ENCODE measurements at regions not wholly inside any gene's neighbourhood (a gene's known extent, or its start where the extent isn't known, plus 50 kb on each side); places are given as distances from the start of the nearest gene placed in this dataset.

- no peak for DNase-seq
- H3K4me1 ChIP-seq, result no peaks in the 10 kb centered on the region
- no peaks in the 10 kb centered on the region for H3K27me3 ChIP-seq
- in situ Hi-C loops (cut with MboI; ENCODE audit: low pct_ligation_motif_present in 1 of 4, low pct_unique_long_range_greater_than_20kb in 1 of 4, low sequenced_read_pairs in 3 of 4), result no loop called here
- H3K9me3 ChIP-seq, result no peaks in the 10 kb centered on the region
- no peak overlapping the region for H3K27ac ChIP-seq
- H3K4me3 ChIP-seq, result no peak overlapping the region
- TF ChIP-seq POLR2AphosphoS5 (IDR thresholded peaks at IDR 0.05), result no peak
- no peak for TF ChIP-seq EP300 (IDR thresholded peaks at IDR 0.05; ENCODE audit: low read depth)
- TF ChIP-seq CTCF (IDR thresholded peaks at IDR 0.05), result no peak
- no peak for TF ChIP-seq POLR2A (IDR thresholded peaks at IDR 0.05)
- no peaks in the 10 kb centered on the region for H3K36me3 ChIP-seq
- intact Hi-C loops (cut with DNase I; ENCODE audit: low total_unique reads), result no loop called here
- 83 to 98% methylated on average over 1 of the region's 1 CpG for WGBS, 2 donors (ENCODE audit: low coverage in 1 of 2)
Measured at GRCh38 chr12:89833337-89834252, 125.0 kb upstream of the ATP2B1 start.

DNA sequence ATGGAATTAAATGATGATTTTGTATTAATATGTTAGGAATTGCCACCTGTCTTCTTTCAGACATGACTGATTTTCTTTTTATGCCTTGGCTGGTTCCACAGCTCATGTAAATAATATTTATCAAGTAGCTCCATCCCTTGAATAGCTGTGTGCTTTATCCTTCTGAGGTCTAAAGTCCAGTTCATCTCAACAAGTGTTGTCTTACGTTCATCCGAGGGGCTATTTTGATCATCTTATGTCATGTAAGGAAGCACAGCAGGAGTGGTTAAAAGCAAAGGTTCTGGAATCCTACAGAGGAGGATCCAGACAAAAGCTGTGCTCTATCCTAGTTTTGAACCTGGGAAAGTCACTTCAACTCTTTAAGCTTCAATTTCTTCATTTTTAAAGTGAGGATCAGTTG is 123.7 kb upstream of the ATP2B1 start:
- TF ChIP-seq CTCF (IDR thresholded peaks at IDR 0.05) (no peak), POLR2A (IDR thresholded peaks at IDR 0.05) (no peak), EP300 (IDR thresholded peaks at IDR 0.05; ENCODE audit: low read depth) (no peak), POLR2AphosphoS5 (IDR thresholded peaks at IDR 0.05) (no peak)
- Histone ChIP-seq H3K4me1 (no peaks in the 10 kb centered on the region), H3K36me3 (no peaks in the 10 kb centered on the region), H3K4me3 (no peak overlapping the region), H3K27ac (no peak overlapping the region), H3K27me3 (no peaks in the 10 kb centered on the region), H3K9me3 (no peaks in the 10 kb centered on the region)
- in situ Hi-C loops (cut with MboI; ENCODE audit: low pct_ligation_motif_present in 1 of 4, low pct_unique_long_range_greater_than_20kb in 1 of 4, low sequenced_read_pairs in 3 of 4), result no loop called here
- intact Hi-C loops (cut with DNase I; ENCODE audit: low total_unique reads), result no loop called here
- 69 to 72% methylated on average over 2 of the region's 2 CpGs for WGBS, 2 donors (ENCODE audit: low coverage in 1 of 2)
- no peak for DNase-seq

DNA sequence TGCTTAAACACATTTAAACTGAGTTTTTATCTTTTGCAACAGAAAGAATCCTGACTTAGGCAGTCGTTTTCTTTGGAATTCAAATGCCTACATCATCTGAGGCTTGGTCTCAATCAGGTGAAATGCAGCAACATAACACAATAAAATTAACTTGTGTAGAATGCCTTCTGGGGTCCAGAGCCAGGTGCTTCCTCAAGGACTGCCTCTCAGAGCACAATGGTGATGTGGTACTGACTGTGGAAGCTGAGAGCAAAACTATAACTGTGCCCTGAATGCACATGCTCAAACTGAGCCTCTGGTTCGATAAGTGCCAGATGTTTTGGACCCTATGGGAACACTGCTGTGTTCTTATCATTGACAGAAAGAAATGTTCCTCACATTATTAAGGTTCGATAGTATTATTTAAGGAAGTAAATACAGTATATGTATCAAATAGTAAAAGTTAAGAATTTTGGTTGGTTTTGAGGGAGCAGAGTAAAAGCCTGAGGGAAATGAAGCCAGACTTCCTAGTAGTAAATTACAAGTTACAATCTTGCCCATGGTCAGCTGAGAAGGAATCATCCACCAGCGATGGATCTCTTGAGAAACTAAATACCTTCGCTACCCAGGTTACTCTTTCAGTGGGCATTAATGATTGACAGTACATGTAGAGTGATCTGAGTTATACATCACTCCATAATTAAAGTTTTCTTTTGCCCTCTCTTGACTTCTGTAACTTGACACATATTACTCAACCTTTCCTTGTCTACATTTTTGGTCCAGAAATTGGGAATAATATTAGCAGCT is 122.9 kb upstream of the ATP2B1 start:
- H3K9me3 ChIP-seq, result no peaks in the 10 kb centered on the region
- intact Hi-C loops (cut with DNase I; ENCODE audit: low total_unique reads) (no loop called here), in situ Hi-C loops (cut with MboI; ENCODE audit: low pct_ligation_motif_present in 1 of 4, low pct_unique_long_range_greater_than_20kb in 1 of 4, low sequenced_read_pairs in 3 of 4) (no loop called here)
- no peak overlapping the region for H3K4me3 ChIP-seq
- DNase-seq, result no peak
- no peak overlapping the region for H3K27ac ChIP-seq
- no peaks in the 10 kb centered on the region for H3K36me3 ChIP-seq
- no peaks in the 10 kb centered on the region for H3K4me1 ChIP-seq
- H3K27me3 ChIP-seq, result no peaks in the 10 kb centered on the region
- 84 to 86% methylated on average over 5 of the region's 5 CpGs for WGBS, 2 donors (ENCODE audit: low coverage in 1 of 2)
- no peak for TF ChIP-seq CTCF (IDR thresholded peaks at IDR 0.05)
- TF ChIP-seq POLR2AphosphoS5 (IDR thresholded peaks at IDR 0.05), result no peak
- no peak for TF ChIP-seq POLR2A (IDR thresholded peaks at IDR 0.05)
- no peak for TF ChIP-seq EP300 (IDR thresholded peaks at IDR 0.05; ENCODE audit: low read depth)

GRCh38 chr12:89829434-89829975 is 120.9 kb upstream of the ATP2B1 start:
- TF ChIP-seq CTCF (IDR thresholded peaks at IDR 0.05) (no peak), EP300 (IDR thresholded peaks at IDR 0.05; ENCODE audit: low read depth) (no peak), POLR2AphosphoS5 (IDR thresholded peaks at IDR 0.05) (no peak), POLR2A (IDR thresholded peaks at IDR 0.05) (no peak)
- Histone ChIP-seq H3K9me3 (no peaks in the 10 kb centered on the region), H3K27me3 (no peaks in the 10 kb centered on the region), H3K36me3 (no peaks in the 10 kb centered on the region), H3K4me3 (no peak overlapping the region), H3K27ac (no peak overlapping the region), H3K4me1 (no peaks in the 10 kb centered on the region)
- DNase-seq, result no peak
- WGBS, 2 donors (ENCODE audit: low coverage in 1 of 2), result 69 to 76% methylated on average over 2 of the region's 2 CpGs
- intact Hi-C loops (cut with DNase I; ENCODE audit: low total_unique reads), result no loop called here
- in situ Hi-C loops (cut with MboI; ENCODE audit: low pct_ligation_motif_present in 1 of 4, low pct_unique_long_range_greater_than_20kb in 1 of 4, low sequenced_read_pairs in 3 of 4), result no loop called here

All from transverse colon (tissue), 4 donors.